HG02610 (cell line): ENCODE measurements at regions not wholly inside any gene's neighbourhood (a gene's known extent, or its start where the extent isn't known, plus 50 kb on each side); places are given as distances from the start of the nearest gene placed in this dataset.
"Not testable (repeated sequence)": the region's sequence is repeated elsewhere in the genome, so short reads cannot be mapped to it uniquely, and the experiment has no call there.

Experiments
- ATAC-seq: cut with Tn5 transposase; IDR thresholded peaks from one replicate; pipeline ENCODE4 v1.9.1; 2021; ENCODE audit warnings: mild to moderate bottlenecking, moderate library complexity; ENCODE audit not compliant: unreplicated experiment

DNA sequence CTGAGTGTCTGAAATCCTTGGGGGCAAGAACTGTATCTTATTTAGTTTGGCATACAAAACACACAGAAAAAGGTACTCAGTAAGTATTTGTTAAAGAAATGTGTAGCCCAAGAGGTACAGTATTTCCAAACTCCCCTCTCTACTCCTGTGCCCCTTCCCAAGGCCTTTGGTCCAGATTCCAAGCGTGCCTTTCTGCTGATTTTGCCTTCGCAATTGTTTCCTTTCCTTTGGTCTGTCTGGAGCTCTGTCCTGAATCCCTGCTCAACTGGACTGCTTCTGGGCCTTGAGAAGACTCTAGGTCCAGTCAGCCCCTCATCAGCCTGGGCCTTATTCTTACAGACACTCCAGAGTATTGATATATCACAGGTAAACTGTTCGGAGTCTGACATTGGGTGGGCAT, 122.2 kb upstream of the SYNCRIP start:
- no peak for ATAC-seq

DNA sequence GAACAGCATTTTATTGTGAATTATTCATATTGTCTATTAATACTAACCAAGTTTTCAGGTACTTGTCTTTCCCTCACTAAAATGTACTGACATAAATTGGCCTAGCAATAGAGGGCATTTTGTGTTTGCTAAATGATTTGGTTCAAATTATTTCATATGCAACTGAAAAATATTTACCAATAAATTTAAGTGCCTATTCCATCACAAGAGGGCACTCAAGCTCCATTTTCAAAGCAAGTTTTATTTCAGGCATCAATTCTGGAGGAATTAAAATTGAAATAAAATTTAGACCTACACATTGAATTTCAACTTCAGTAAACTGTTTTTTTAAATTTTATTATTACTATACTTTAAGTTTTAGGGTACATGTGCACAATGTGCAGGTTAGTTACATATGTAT, 114.3 kb upstream of the SYNCRIP start:
- no peak for ATAC-seq

DNA sequence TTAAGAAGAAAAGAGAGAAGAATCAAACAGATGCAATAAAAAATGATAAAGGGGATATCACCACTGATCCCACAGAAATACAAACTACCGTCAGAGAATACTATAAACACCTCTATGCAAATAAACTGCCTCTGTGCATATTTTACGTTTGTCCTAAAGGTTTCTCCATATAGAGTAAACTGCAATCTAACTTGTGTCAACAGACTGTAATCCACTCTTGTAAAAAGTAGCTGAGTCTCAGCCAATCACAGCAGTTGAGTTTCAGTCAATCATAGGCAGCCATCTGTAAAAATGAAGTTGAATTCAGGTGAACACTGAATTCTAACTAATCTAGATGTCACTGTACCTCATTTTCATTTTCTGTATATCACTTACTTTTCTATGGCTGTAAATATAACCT, 112.2 kb upstream of the SYNCRIP start:
- no peak for ATAC-seq

DNA sequence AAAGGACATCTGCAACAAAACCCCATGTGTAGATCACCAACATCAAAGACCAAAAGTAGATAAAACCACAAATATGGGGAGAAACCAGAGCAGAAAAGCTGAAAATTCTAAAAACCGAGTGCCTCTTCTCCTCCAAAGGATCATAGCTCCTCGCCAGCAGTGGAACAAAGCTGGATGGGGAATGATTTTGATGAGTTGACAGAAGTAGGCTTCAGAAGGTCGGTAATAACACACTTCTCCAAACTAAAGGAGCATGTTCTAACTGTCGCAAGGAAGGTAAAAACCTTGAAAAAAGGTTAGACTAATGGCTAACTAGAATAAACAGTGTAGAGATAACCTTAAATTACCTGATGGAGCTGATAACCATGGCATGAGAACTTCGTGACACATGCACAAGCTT, 109.9 kb upstream of the SYNCRIP start:
- no peak for ATAC-seq

DNA sequence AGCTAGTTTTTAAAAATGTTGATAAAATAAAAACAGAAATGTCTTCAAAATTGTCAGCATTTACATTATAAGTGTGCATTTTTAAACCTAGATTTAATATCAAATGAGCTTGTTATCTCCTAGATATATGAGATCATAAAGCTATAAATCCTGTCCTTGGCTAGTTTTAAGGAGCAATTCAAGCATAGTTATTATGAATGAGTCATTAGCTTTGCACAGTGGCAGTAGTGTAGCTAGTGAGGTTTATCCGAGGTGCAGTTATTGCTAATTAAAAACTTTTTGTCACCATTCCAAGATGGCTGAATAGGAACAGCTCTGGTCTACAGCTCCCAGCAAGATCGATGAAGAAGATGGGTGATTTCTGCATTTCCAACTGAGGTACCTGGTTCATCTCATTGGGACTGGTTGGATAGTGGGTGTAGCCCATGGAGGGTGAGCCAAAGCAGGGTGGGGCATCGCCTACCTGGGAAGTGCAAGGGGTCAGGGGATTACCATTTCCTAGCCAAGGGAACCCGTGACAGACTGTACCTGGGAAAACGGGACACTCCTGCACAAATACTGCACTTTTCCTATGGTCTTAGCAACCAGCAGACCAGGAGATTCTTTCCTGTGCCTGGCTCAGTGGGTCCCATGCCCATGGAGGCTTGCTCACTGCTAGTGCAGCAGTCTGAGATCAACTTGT, 108.8 kb upstream of the SYNCRIP start:
- no peak for ATAC-seq

DNA sequence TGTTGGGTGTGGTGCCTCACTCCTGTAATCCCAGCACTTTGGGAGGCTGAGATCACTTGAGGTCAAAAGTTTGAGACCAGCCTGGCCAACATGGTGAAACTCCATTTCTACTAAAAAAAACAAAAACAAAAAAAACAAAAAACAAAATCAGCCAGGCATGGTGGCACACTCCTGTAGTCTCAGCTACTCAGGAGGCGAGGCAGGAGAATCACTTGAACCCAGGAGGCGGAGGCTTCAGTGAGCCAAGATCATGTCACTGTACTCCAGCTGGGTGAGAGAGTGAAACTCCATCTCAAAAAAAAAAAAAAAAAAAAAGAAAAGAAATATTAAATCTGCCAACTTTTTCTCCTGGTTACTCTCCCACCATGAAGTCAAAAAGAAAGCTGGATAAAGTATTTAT, 107.5 kb upstream of the SYNCRIP start:
- ATAC-seq: not testable (repeated sequence)

DNA sequence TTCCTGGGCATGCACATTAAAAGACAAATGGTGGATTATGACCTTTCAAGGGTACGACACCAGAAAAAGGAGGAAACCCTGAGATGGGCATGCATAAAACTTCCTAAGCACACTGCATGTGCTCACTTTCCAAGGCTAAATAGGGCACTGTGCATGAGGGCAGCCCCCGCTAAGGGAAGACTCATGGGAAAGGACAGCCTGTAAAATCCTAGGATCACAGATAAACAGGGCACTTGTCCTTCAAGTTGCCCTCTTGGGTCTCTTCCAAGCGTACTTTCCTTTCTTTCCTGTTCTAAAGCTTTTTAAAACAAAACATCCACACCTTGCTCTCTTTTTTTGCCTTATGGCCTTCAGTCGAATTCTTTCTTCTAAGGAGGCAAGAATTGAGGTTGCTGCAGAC, 106.5 kb upstream of the SYNCRIP start:
- ATAC-seq: no peak

DNA sequence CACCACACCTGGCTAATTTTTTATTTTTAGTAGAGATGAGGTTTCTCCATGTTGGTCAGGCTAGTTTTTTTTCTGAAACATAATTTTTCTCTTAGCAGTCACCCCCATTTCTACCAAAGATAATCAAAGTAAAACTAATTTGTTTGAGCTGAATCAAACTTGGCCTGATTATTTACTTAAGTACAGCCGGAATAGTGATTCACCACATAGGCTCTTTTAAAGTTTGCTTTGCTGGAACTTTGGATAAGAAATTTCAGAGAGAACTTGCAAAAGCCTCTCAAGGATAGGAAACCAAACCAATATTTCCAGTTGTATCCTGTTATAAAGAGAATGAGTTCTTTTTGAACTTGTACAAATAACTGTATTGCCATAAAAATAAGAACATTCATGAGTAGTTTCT, 105.0 kb upstream of the SYNCRIP start:
- ATAC-seq: no peak

DNA sequence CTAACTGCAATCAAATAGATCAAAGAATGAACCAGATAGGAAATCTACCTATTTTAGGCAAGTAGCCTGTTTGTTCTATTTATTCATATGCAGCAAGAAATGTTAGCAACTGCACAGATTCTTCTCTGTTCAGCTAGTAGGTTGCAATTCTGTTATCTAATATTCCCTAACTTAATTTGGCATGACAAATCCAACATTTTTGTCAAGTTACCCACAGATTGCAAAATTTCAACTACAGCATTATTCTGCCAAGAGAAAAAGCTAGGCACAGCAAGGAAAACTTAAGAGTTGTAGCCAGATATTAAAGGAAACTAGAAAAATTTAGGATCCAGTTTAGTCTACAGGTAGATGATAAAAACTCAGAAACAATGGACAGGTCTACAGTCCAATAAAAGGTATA, 104.4 kb upstream of the SYNCRIP start:
- no peak for ATAC-seq

DNA sequence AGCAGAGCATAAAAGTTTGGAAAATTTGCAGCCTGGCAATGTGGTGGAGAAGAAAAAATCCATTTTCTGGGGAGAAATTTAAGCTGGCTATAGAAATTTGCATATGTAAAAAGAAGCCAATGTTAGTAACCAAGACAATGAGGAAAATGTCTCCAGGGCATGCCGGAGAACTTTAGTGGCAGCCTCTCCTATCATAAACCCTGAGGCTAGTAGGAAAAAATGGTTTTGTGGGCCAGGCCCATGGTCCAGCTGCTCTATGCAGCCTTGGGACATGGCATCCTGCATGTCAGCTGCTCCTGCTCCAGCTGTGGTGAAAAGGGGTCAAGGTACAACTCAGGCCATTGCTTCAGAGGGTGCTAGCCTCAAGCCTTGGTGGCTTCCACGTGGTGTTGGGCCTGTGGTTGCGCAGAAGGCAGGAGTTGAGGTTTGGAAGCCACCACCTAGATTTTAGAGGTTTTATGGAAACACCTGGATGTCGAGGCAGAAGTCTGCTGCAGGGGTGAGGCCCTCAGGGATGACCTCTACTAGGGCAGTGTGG, 101.8 kb upstream of the SYNCRIP start:
- ATAC-seq: no peak

DNA sequence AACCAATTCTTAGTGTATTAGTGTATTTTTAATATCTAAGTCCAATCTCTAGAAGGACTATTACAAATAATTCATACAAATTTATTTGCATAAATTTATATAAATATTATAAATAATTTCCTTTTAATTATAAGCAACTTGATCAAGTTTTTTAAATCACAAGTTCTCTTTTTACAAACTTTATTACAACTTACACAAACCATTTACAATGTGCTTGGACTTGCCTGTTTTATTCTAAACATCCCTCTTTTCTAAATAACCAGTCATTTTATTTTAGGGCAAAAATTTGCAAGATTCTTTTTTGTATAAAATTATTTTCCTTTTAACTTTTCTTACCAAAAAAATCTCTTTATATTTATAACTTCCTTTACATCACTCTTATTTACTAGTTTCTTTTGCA, 83.5 kb upstream of the SYNCRIP start:
- ATAC-seq: no peak

DNA sequence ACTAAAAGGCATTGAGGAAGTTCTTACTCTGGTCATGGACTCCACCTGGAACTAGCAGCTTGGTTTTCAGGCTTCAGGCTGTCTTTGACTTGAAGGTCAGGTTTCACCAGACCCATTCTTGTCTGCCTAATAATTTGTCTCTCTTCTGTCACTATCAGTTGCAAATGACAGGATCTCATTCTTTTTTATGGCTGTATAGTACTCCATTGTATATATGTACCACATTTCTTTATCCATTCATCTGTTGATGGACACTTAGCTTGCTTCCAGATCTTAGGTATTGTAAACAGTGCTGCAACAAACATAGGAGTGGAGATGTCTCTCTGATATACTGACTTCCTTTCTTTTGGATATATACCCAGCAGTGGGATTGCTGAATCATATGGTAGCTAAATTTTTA, 73.1 kb upstream of the SYNCRIP start:
- ATAC-seq: no peak

DNA sequence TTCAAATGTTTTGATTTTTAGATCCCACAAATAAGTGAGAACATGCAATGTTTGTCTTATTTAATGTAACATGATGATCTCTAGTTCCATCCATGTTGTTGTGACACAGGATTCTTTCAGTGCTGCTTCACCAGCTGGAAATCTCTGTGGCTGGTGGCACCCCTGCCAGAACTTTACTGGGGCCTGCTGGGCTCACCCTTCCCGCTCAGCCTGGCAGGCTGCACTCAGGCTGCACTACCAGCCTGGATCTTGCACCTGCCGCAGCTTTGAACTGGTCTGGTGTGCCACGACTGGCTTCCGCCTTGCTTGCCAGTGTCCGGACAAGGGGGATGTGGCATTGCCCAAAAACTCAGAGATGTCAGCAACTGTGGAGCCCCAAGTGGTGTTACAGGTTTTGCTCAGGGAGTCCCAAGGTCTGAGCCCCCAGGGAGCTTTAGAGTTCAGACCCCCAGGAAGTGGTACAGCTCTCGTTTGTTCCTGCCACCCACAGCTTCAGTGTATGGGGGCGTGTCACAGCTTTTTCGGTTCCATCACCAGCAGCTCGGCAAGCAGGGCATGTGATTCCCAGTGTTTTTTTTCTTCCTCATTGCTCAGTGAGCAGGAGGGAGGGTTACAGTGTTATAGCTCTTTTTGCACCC, 72.3 kb upstream of the SYNCRIP start:
- ATAC-seq: no peak

DNA sequence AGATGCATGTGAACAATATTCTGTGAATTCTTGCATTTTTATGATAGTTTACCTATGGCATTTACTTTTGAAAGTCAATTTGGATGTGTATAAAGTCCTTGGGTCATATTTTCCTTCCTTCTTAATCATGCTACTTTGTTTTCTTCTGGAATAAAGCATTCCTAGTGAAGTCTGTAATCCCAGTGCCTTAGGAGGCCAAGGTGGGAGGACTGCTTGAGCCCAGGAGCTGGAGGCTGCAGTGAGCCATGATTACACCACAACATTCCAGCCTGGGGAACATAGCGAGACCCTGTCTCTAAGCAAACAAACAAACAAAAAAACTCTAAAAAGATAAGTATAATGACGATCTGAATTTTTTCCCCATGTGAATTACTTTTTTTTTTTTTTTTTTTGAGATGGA, 69.7 kb upstream of the SYNCRIP start:
- no peak for ATAC-seq

DNA sequence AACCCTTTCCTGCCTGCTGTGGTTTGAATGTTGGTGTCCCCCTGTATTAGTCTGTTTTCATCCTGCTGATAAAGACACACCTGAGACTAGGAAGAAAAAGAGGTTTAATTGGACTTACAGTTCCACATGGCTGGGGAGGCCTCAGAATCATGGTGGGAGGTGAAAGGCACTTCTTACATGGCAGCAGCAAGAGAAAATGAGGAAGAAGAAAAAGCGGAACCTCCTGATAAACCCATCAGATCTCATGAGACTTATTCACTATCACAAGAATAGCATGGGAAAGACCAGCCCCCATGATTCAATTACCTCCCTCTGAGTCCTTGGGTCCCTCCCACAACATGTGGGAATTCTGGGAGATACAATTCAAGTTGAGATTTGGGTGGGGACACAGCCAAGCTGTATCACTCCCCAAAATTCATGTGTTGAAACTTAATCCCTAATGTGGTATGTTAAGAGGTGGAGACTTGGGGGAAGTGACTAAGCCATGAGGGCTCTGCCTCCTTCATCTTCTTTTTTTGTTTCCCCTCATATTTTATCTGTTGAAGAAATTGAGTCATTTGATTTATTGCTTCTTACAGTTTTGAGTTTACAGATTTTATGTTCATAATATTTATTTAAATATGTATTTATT, 64.9 kb upstream of the SYNCRIP start:
- not testable (repeated sequence) for ATAC-seq

DNA sequence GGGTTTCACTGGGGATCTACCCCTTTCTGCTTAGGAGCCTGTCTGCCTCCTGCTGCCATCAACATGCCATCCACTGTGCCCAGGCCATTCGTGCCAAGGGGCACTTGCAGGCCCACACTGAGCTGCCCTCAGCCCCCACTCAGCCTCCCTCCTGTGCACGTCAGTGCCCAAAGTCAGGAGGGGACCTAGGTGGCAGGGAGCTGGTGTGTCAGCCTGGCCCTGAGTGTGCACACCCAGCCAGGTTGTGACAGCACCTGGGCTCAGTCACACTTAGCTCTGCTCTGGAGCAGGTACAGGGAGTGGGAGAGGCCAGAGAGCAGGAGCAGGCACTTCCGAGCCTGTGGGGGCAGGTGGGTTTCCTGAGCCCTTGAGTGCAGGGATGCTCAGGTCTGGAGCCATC, 63.6 kb upstream of the SYNCRIP start:
- no peak for ATAC-seq

DNA sequence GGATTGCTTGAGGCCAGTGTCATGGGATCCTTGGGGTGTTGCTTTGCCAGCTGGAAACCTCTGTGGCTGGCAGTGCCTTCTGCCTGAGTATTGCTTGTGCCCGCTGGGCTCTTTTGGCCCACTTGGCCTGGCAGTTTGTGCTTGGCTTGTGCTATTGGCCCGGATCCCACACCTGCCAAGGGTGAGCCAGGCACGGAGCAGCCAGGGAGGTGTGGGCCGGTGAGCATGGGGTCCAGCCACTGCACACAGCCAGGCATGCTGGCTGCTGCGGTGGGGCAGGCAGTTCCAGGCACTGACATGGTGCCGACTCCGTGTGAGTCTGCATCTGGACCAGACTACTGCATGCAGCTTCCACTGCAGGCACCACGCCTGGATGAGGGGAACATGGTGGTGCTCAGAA, 62.5 kb upstream of the SYNCRIP start:
- ATAC-seq: no peak

DNA sequence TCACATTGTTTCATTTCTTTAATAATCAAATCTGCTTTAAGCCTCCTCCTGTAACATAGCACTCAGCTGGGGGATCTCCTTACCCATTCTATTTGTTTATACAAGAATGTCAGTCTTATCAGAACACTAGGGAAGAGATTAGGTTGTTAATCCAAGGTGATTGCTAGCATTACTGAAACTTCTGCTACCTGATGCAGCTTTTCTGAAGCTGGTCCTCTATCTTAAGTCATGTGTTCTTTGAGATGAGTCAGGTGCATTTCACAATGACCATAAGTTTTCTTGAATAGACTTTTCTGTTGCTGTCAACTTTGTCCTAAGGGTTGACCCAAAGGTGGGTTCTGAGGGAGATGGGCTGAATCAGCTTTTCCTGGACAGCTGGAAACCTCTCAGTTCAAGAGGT, 60.7 kb upstream of the SYNCRIP start:
- no peak for ATAC-seq
